ENCODE measurements at regions not wholly inside any gene's neighbourhood (a gene's known extent, or its start where the extent isn't known, plus 50 kb on each side); places are given as distances from the start of the nearest gene placed in this dataset.

GRCh38 chr10:93208717-93209464 lies 135.2 kb downstream of the CYP26A1 start:
- TF ChIP-seq EZH2phosphoT487 (IDR thresholded peaks at IDR 0.05; ENCODE audit: insufficient read depth, low read depth) (no peak), EZH2 (IDR thresholded peaks at IDR 0.05; ENCODE audit: insufficient read depth, poor library complexity, severe bottlenecking) (no peak)
